HCT116 (cell line): ENCODE measurements at regions not wholly inside any gene's neighbourhood (a gene's known extent, or its start where the extent isn't known, plus 50 kb on each side); places are given as distances from the start of the nearest gene placed in this dataset.

Experiments used
- ATAC-seq: fragments of 200-7000 bp; cut with Tn5 transposase; 2 replicates; pipeline ENCODE4 v1.9.1; 2020; ENCODE audit warnings: mild to moderate bottlenecking, moderate library complexity
- BruUV-seq: library from RNA; stranded (reverse); fragments of 400-500 nt; replicated peaks from 2 replicates; lab custom pipeline; 2021; lab: Mats Ljungman, UMichigan
- CTCF ChIA-PET: fragments of 300-600 bp; sonication (Branson Sonifier 250); formaldehyde crosslinking; loops from one replicate; lab custom pipeline; 2021; ENCODE audit warnings: antibody characterized with exemption; lab: Charles Lee
- POLR2A ChIA-PET: fragments of 300-600, 350-600 bp; sonication (Branson Sonifier 250); formaldehyde crosslinking; loops from one replicate; lab custom pipeline; 2021; ENCODE audit warnings: antibody characterized with exemption; lab: Charles Lee
- RAD21 ChIA-PET, 2 experiments: fragments of 300-600 bp; sonication (Branson Sonifier 250); formaldehyde crosslinking; loops; one replicate each; lab custom pipeline; 2023; ENCODE audit warnings: low total read pairs in 2 of 2; ENCODE audit not compliant: uncharacterized antibody in 2 of 2, unreplicated experiment in 2 of 2, low non-redundant PET in 1 of 2; lab: Charles Lee
- DNase-seq: peaks from one replicate; pipeline ENCODE4 v3.0.0-alpha.2; 2010; ENCODE audit warnings: low read depth, low spot score
- H2AFZ ChIP-seq: fragments of 200-600 bp; shearing (Covaris generic), sonication (generic); 2 replicates; pipeline ENCODE4 v1.6.1; 2017; ENCODE audit warnings: low read depth, mixed run types, mixed read lengths, antibody characterized with exemption, low read length; ENCODE audit not compliant: poor library complexity, severe bottlenecking
- H3K27ac ChIP-seq: 2 replicates; pipeline ENCODE4 v1.5.1; 2012; ENCODE audit warnings: low read depth, low read length
- H3K27me3 ChIP-seq: fragments of 200-600 bp; sonication (generic); 2 replicates; pipeline ENCODE4 v1.6.1; 2016; ENCODE audit warnings: mixed run types, low read length, mixed read lengths; ENCODE audit not compliant: insufficient read depth
- H3K36me3 ChIP-seq, 2 experiments: fragments of 200-500 bp in 1 of 2; fragments of 200-600 bp in 1 of 2; sonication (Bioruptor generic) in 1 of 2; sonication (generic) in 1 of 2; 2 replicates each; pipeline versions ENCODE4 v1.5.1 to v1.6.1; 2014 to 2016; ENCODE audit warnings: low read length in 2 of 2, inconsistent platforms in 1 of 2, mixed read lengths in 1 of 2, mixed run types in 1 of 2; ENCODE audit not compliant: insufficient read depth in 2 of 2, control insufficient read depth in 1 of 2
- H3K4me1 ChIP-seq, 2 experiments: fragments of 200-600 bp in 1 of 2; sonication (generic) in 1 of 2; 2 replicates each; pipeline versions ENCODE4 v1.5.1 to v1.6.1; 2012 to 2017; ENCODE audit warnings: low read length in 2 of 2, inconsistent platforms in 1 of 2, mild to moderate bottlenecking in 1 of 2, mixed read lengths in 1 of 2, mixed run types in 1 of 2, moderate library complexity in 1 of 2; ENCODE audit not compliant: insufficient read depth in 2 of 2, control insufficient read depth in 1 of 2
- H3K4me2 ChIP-seq: fragments of 200-600 bp; sonication (generic); 2 replicates; pipeline ENCODE4 v1.6.1; 2017; ENCODE audit warnings: mixed run types, low read length, mixed read lengths
- H3K4me3 ChIP-seq, 2 experiments: fragments of 200-600 bp in 1 of 2; sonication (generic) in 1 of 2; replicated peaks in 1 of 2; 2 replicates each; pipeline ENCODE4 v1.5.1; 2011 to 2016; ENCODE audit warnings: low read length in 2 of 2, control low read depth in 1 of 2, low read depth in 1 of 2, mild to moderate bottlenecking in 1 of 2, mixed read lengths in 1 of 2, mixed run types in 1 of 2
- H3K79me2 ChIP-seq: fragments of 200-600 bp; sonication (generic); 2 replicates; pipeline ENCODE4 v1.6.1; 2017; ENCODE audit warnings: mild to moderate bottlenecking, mixed run types, low read length, moderate library complexity, mixed read lengths; ENCODE audit not compliant: insufficient read depth
- H3K9ac ChIP-seq: fragments of 200-600 bp; sonication (generic); 2 replicates; pipeline ENCODE4 v1.6.1; 2016; ENCODE audit warnings: low read length, mixed read lengths
- H3K9me2 ChIP-seq: fragments of 200-600 bp; sonication (generic), shearing (Covaris generic); 2 replicates; pipeline ENCODE4 v1.6.1; 2017; ENCODE audit warnings: mixed run types, mild to moderate bottlenecking, moderate library complexity; ENCODE audit not compliant: insufficient read depth
- H3K9me3 ChIP-seq, 2 experiments: fragments of 200-500 bp in 1 of 2; fragments of 200-600 bp in 1 of 2; sonication (Bioruptor generic) in 1 of 2; sonication (generic) in 1 of 2; 2 replicates each; pipeline ENCODE4 v1.6.1; 2014 to 2017; ENCODE audit warnings: low read length in 2 of 2, mixed read lengths in 2 of 2, inconsistent platforms in 1 of 2, low read depth in 1 of 2, mild to moderate bottlenecking in 1 of 2, mixed run types in 1 of 2, moderate library complexity in 1 of 2; ENCODE audit not compliant: control insufficient read depth in 1 of 2, insufficient read depth in 1 of 2
- H4K20me1 ChIP-seq: fragments of 200-600 bp; sonication (generic), shearing (Covaris generic); 2 replicates; pipeline ENCODE4 v1.6.1; 2017; ENCODE audit warnings: mixed run types, mild to moderate bottlenecking, moderate library complexity; ENCODE audit not compliant: insufficient read depth
- CEBPB ChIP-seq: IDR thresholded peaks from 2 replicates; pipeline ENCODE4 v1.6.1; 2012; ENCODE audit warnings: low read depth
- CTCF ChIP-seq, 3 experiments: fragments of 200-600 bp in 1 of 3; sonication (generic) in 1 of 3; IDR thresholded peaks in 2 of 3; conservative IDR thresholded peaks in 1 of 3; 2 replicates each; pipeline ENCODE4 v1.5.1; 2012 to 2017; ENCODE audit warnings: low read depth in 2 of 3, low read length in 2 of 3, antibody characterized with exemption in 1 of 3, borderline replicate concordance in 1 of 3, control low read depth in 1 of 3, mild to moderate bottlenecking in 1 of 3, mixed read lengths in 1 of 3, mixed run types in 1 of 3, moderate library complexity in 1 of 3; ENCODE audit not compliant: insufficient read depth in 1 of 3
- ELF1 ChIP-seq: IDR thresholded peaks from 2 replicates; pipeline ENCODE4 v1.6.1; 2012; ENCODE audit warnings: low read depth, borderline replicate concordance
- JUND ChIP-seq: IDR thresholded peaks from 2 replicates; pipeline ENCODE4 v1.6.1; 2012
- REST ChIP-seq: IDR thresholded peaks from 2 replicates; pipeline ENCODE4 v1.6.1; 2012; ENCODE audit warnings: low read depth
- SP1 ChIP-seq: IDR thresholded peaks from 2 replicates; pipeline ENCODE4 v1.6.1; 2012; ENCODE audit warnings: low read depth
- SRF ChIP-seq: IDR thresholded peaks from 2 replicates; pipeline ENCODE4 v1.6.1; 2012; ENCODE audit warnings: low read depth
- YY1 ChIP-seq: IDR thresholded peaks from 2 replicates; pipeline ENCODE4 v1.6.1; 2011; ENCODE audit warnings: low read length, low read depth, moderate library complexity, mild to moderate bottlenecking; ENCODE audit not compliant: insufficient replicate concordance; ENCODE audit errors: extremely low read depth
- ZBTB33 ChIP-seq: IDR thresholded peaks from 2 replicates; pipeline ENCODE4 v1.6.1; 2011; ENCODE audit warnings: mild to moderate bottlenecking, low read length, moderate library complexity; ENCODE audit not compliant: insufficient replicate concordance; ENCODE audit errors: extremely low read depth
- ZFX ChIP-seq: fragments of 450-650 bp; IDR thresholded peaks from 2 replicates; pipeline ENCODE4 v1.6.1; 2017
- intact Hi-C: fragments of 100-400 bp; cut with micrococcal nuclease; formaldehyde crosslinking; loops from 2 replicates; pipeline ENCODE4 v1.10.0; 2022

- Histone ChIP-seq H3K9ac (no peak overlapping the region), H2AFZ (no peak overlapping the region), H3K9me2 (no peaks in the 10 kb centered on the region), H3K27ac (no peak overlapping the region), H3K79me2 (no peaks in the 10 kb centered on the region), H3K4me2 (no peak overlapping the region), H3K27me3 (no peaks in the 10 kb centered on the region), H3K4me1 (no peaks in the 10 kb centered on the region), H3K4me3 (no peak overlapping the region), H3K36me3 (no peaks in the 10 kb centered on the region), H3K9me3 (no peaks in the 10 kb centered on the region), H4K20me1 (no peaks in the 10 kb centered on the region)
- POLR2A ChIA-PET, result no interaction called here
- TF ChIP-seq JUND (no peak), ZBTB33 (no peak), CTCF (IDR thresholded peaks at IDR 0.05 in 2 of 3, conservative IDR thresholded peaks at IDR 0.05 in 1 of 3; ENCODE audit: borderline replicate concordance in 1 of 3, insufficient read depth in 1 of 3, low read depth in 2 of 3, low read length in 2 of 3) (no peak), CEBPB (no peak), ELF1 (no peak), SP1 (no peak), YY1 (no peak), ZFX (no peak), REST (no peak), SRF (no peak)
- RAD21 ChIA-PET, result no interaction called here
- intact Hi-C loops, result no loop called here
- CTCF ChIA-PET, result no interaction called here
- no peak for ATAC-seq
- BruUV-seq, result no TSS peak
- no peak for DNase-seq
Measured at GRCh38 chr1:98575955-98576354, 85.6 kb upstream of the SNX7 start.
